ENCODE measurements at regions not wholly inside any gene's neighbourhood (a gene's known extent, or its start where the extent isn't known, plus 50 kb on each side); places are given as distances from the start of the nearest gene placed in this dataset.

- Histone ChIP-seq H3K4me1 (replicated peaks) (no peaks in the 10 kb centered on the region), H3K9me3 (no peaks in the 10 kb centered on the region), H3K27ac (no peak overlapping the region), H3K4me3 (no peak overlapping the region), H3K36me3 (no peaks in the 10 kb centered on the region), H3K27me3 (replicated peaks; ENCODE audit: insufficient read depth) (no peaks in the 10 kb centered on the region)
- intact Hi-C loops (cut with DNase I): no loop called here
- TF ChIP-seq CTCF (IDR thresholded peaks at IDR 0.05): no peak
- no peak for TF ChIP-seq POLR2AphosphoS5 (IDR thresholded peaks at IDR 0.05)
- no peak for TF ChIP-seq POLR2A (IDR thresholded peaks at IDR 0.05)
- WGBS: 78% methylated on average over 5 of the region's 5 CpGs
- no peak for DNase-seq (ENCODE audit: low spot score)
Measured at GRCh38 chr10:63887600-63888370, 366.6 kb downstream of the REEP3 start.

DNA sequence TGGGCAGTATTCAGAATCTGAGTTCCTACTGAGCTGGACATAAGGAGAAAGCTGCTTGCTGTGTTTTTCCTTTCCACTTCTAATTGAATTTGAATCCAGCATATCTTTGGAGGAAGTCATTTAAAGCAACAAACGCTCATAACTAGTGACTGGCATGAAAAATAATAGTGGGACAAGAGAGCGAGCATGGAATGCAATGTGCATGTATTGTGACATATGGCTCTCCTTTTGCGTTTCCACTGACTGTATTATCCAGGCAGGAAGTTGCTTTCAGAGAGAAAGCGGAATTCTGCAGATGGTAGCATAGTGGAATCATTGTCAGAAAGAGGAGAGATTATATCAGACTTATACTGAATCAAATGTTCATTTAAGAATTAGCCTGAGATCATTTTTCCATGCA, 368.6 kb downstream of the REEP3 start:
- Histone ChIP-seq H3K4me3 (no peak overlapping the region), H3K9me3 (no peaks in the 10 kb centered on the region), H3K36me3 (no peaks in the 10 kb centered on the region), H3K27ac (no peak overlapping the region), H3K4me1 (replicated peaks) (no peaks in the 10 kb centered on the region), H3K27me3 (replicated peaks; ENCODE audit: insufficient read depth) (no peaks in the 10 kb centered on the region)
- WGBS: 57% methylated on average over 4 of the region's 4 CpGs
- intact Hi-C loops (cut with DNase I): no loop called here
- no peak for DNase-seq (ENCODE audit: low spot score)
- no peak for TF ChIP-seq POLR2A (IDR thresholded peaks at IDR 0.05)
- no peak for TF ChIP-seq CTCF (IDR thresholded peaks at IDR 0.05)
- no peak for TF ChIP-seq POLR2AphosphoS5 (IDR thresholded peaks at IDR 0.05)

DNA sequence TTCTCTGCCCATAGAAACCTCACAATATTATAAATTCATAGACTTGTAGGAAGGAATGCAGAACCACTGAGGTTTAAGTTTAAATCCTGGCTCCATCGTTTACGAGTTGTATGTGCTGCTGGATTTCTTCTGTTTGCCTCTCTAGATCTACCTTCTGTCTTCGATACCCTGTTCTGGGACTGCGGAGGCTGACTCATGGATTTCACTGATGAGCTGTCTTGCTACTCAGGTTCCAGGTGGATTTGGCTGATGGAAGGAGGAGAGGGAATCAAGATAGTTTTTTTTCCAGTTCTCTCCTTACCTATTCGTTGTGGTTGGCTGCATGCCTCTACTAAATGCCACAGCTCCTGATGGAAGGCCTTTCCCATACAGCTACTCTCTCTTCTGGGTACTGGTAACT, 375.8 kb downstream of the REEP3 start:
- 91% methylated on average over 5 of the region's 5 CpGs for WGBS
- Histone ChIP-seq H3K4me1 (replicated peaks) (no peaks in the 10 kb centered on the region), H3K27me3 (replicated peaks; ENCODE audit: insufficient read depth) (no peaks in the 10 kb centered on the region), H3K27ac (no peak overlapping the region), H3K9me3 (no peaks in the 10 kb centered on the region), H3K4me3 (no peak overlapping the region), H3K36me3 (no peaks in the 10 kb centered on the region)
- intact Hi-C loops (cut with DNase I): no loop called here
- no peak for DNase-seq (ENCODE audit: low spot score)
- TF ChIP-seq CTCF (IDR thresholded peaks at IDR 0.05): no peak
- TF ChIP-seq POLR2A (IDR thresholded peaks at IDR 0.05): no peak
- no peak for TF ChIP-seq POLR2AphosphoS5 (IDR thresholded peaks at IDR 0.05)

GRCh38 chr10:63899673-63900300, 378.6 kb downstream of the REEP3 start:
- 61% methylated on average over 3 of the region's 3 CpGs for WGBS
- Histone ChIP-seq H3K27ac (no peak overlapping the region), H3K4me3 (no peak overlapping the region), H3K9me3 (no peaks in the 10 kb centered on the region), H3K36me3 (no peaks in the 10 kb centered on the region), H3K27me3 (replicated peaks; ENCODE audit: insufficient read depth) (no peaks in the 10 kb centered on the region), H3K4me1 (replicated peaks) (no peaks in the 10 kb centered on the region)
- TF ChIP-seq CTCF (IDR thresholded peaks at IDR 0.05) (no peak), POLR2AphosphoS5 (IDR thresholded peaks at IDR 0.05) (no peak), POLR2A (IDR thresholded peaks at IDR 0.05) (no peak)
- intact Hi-C loops (cut with DNase I): no loop called here
- no peak for DNase-seq (ENCODE audit: low spot score)

DNA sequence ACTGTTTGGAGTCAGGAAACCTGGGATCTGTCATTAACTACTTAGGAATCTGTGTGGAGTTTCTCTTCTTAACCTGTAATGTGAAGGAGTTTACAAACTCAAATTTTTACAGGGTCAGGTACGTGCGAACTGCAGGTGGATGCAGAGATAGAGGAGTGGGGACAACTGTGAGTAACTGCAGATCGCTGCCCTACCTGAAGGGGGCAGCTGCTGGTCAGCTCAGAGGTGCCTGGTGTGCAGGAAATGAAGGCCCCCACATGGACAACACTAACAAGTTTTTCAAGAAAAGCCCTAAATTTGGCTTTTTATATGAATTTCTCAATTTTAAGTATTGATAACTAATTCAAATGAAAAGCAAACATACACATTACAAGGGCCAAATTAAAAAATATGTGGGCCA, 380.0 kb downstream of the REEP3 start:
- 71% methylated on average over 3 of the region's 3 CpGs for WGBS

More for the DNA sequence above, 380.0 kb downstream of the REEP3 start:
- no peak overlapping the region for H3K4me3 ChIP-seq
- no peaks in the 10 kb centered on the region for H3K4me1 ChIP-seq (replicated peaks)
- no peaks in the 10 kb centered on the region for H3K9me3 ChIP-seq
- no peaks in the 10 kb centered on the region for H3K27me3 ChIP-seq (replicated peaks; ENCODE audit: insufficient read depth)
- TF ChIP-seq POLR2AphosphoS5 (IDR thresholded peaks at IDR 0.05): no peak
- no peak for TF ChIP-seq POLR2A (IDR thresholded peaks at IDR 0.05)
- TF ChIP-seq CTCF (IDR thresholded peaks at IDR 0.05): no peak
- intact Hi-C loops (cut with DNase I): no loop called here
- H3K36me3 ChIP-seq: no peaks in the 10 kb centered on the region
- no peak for DNase-seq (ENCODE audit: low spot score)
- no peak overlapping the region for H3K27ac ChIP-seq
